HepG2 (cell line): ENCODE measurements at regions not wholly inside any gene's neighbourhood (a gene's known extent, or its start where the extent isn't known, plus 50 kb on each side); places are given as distances from the start of the nearest gene placed in this dataset.

ENCODE experiments used
- CEBPB ChIP-seq: IDR thresholded peaks from 2 replicates; pipeline ENCODE4 v1.6.1; 2011; ENCODE audit warnings: low read depth, low read length, improper control_type of control experiment, borderline replicate concordance
- CTCF ChIP-seq: sonication (generic); formaldehyde crosslinking; IDR thresholded peaks from 2 replicates; pipeline ENCODE4 v1.5.0; 2020; ENCODE audit warnings: mild to moderate bottlenecking, missing genetic modification reagents, moderate library complexity
- ISL2 ChIP-seq: sonication (generic); formaldehyde crosslinking; IDR thresholded peaks from 2 replicates; pipeline ENCODE4 v1.5.0; 2020; ENCODE audit warnings: missing genetic modification reagents
- JUN ChIP-seq: sonication (generic); formaldehyde crosslinking; IDR thresholded peaks from 2 replicates; pipeline ENCODE4 v1.4.0; 2020; ENCODE audit warnings: mild to moderate bottlenecking, missing genetic modification reagents
- JUND ChIP-seq: sonication (generic); formaldehyde crosslinking; IDR thresholded peaks from 2 replicates; pipeline ENCODE4 v1.8.0; 2022; ENCODE audit warnings: mild to moderate bottlenecking, missing genetic modification reagents
- PCBP2 ChIP-seq: fragments of 200-400 bp; formaldehyde crosslinking; optimal IDR thresholded peaks from 2 replicates; pipeline ENCODE3; 2018; ENCODE audit warnings: low read length, low read depth; ENCODE audit not compliant: poor library complexity, severe bottlenecking
- RNF2 ChIP-seq: fragments of 450-650 bp; conservative IDR thresholded peaks from 2 replicates; pipeline ENCODE4 v1.6.1; 2016; ENCODE audit warnings: low read depth
- TBL1XR1 ChIP-seq: fragments of 150-350 bp; IDR thresholded peaks from 2 replicates; pipeline ENCODE4 v1.6.1; 2014; ENCODE audit warnings: borderline replicate concordance, low read length; ENCODE audit not compliant: partially characterized antibody
- ZNF383 ChIP-seq: sonication (generic); formaldehyde crosslinking; IDR thresholded peaks from 2 replicates; pipeline ENCODE4 v1.4.0; 2020; ENCODE audit warnings: missing genetic modification reagents, mild to moderate bottlenecking, borderline replicate concordance
- ZNF549 ChIP-seq: sonication (generic); formaldehyde crosslinking; IDR thresholded peaks from 2 replicates; pipeline ENCODE4 v1.5.0; 2020; ENCODE audit warnings: missing genetic modification reagents
- ZNF703 ChIP-seq: sonication (generic); formaldehyde crosslinking; IDR thresholded peaks from 2 replicates; pipeline ENCODE4 v1.5.1; 2020; ENCODE audit warnings: missing genetic modification reagents, mild to moderate bottlenecking, moderate library complexity, borderline replicate concordance

GRCh38 chr9:119709431-119709830 is 340.2 kb upstream of the BRINP1 start:
- TF ChIP-seq PCBP2, result no peak
- TF ChIP-seq RNF2, result no peak
- no peak for TF ChIP-seq TBL1XR1
- no peak for TF ChIP-seq ZNF549 (CRISPR knock-in tag)
- TF ChIP-seq ZNF383 (CRISPR knock-in tag), result no peak
- TF ChIP-seq JUND (CRISPR knock-in tag), result no peak
- TF ChIP-seq CTCF (CRISPR knock-in tag), result no peak
- no peak for TF ChIP-seq CEBPB
- no peak for TF ChIP-seq ZNF703
- TF ChIP-seq JUN (CRISPR knock-in tag), result no peak
- TF ChIP-seq ISL2 (CRISPR knock-in tag), result no peak
